ENCODE measurements at regions not wholly inside any gene's neighbourhood (a gene's known extent, or its start where the extent isn't known, plus 50 kb on each side); places are given as distances from the start of the nearest gene placed in this dataset.

- TF ChIP-seq HNRNPH1 (optimal IDR thresholded peaks at IDR 0.05; ENCODE audit: low read depth, low read length) (no peak), KAT2B (IDR thresholded peaks at IDR 0.05; ENCODE audit: low read depth, low read length) (peak; percentile 19), ZNF316 (IDR thresholded peaks at IDR 0.05) (no peak), MGA (IDR thresholded peaks at IDR 0.05) (no peak), ZNF589 (CRISPR knock-in tag; IDR thresholded peaks at IDR 0.05; ENCODE audit: low read depth) (no peak), ZNF518B (CRISPR knock-in tag; IDR thresholded peaks at IDR 0.05) (no peak), ZNF311 (CRISPR knock-in tag; IDR thresholded peaks at IDR 0.05) (peak; percentile 91), HDAC3 (IDR thresholded peaks at IDR 0.05; ENCODE audit: borderline replicate concordance, partially characterized antibody) (no peak), GTF2F1 (IDR thresholded peaks at IDR 0.05; ENCODE audit: low read depth, low read length) (no peak), ETV1 (tag; conservative IDR thresholded peaks at IDR 0.05; ENCODE audit: low read depth) (no peak), CBFA2T2 (conservative IDR thresholded peaks at IDR 0.05) (0 out of 2 replicates have a peak, but pooled peaks have one; percentile 6), THAP7 (CRISPR knock-in tag; IDR thresholded peaks at IDR 0.05) (no peak), ZC3H4 (CRISPR knock-in tag; IDR thresholded peaks at IDR 0.05; ENCODE audit: borderline replicate concordance) (no peak), CHD1 (IDR thresholded peaks at IDR 0.05; ENCODE audit: low read length) (no peak)
These were observed 820.8 kb upstream of the MIR17HG start (continued) for GRCh38 chr13:90526711-90527110.

All from K562 (cell line).